ENCODE measurements at regions not wholly inside any gene's neighbourhood (a gene's known extent, or its start where the extent isn't known, plus 50 kb on each side); places are given as distances from the start of the nearest gene placed in this dataset.

DNA sequence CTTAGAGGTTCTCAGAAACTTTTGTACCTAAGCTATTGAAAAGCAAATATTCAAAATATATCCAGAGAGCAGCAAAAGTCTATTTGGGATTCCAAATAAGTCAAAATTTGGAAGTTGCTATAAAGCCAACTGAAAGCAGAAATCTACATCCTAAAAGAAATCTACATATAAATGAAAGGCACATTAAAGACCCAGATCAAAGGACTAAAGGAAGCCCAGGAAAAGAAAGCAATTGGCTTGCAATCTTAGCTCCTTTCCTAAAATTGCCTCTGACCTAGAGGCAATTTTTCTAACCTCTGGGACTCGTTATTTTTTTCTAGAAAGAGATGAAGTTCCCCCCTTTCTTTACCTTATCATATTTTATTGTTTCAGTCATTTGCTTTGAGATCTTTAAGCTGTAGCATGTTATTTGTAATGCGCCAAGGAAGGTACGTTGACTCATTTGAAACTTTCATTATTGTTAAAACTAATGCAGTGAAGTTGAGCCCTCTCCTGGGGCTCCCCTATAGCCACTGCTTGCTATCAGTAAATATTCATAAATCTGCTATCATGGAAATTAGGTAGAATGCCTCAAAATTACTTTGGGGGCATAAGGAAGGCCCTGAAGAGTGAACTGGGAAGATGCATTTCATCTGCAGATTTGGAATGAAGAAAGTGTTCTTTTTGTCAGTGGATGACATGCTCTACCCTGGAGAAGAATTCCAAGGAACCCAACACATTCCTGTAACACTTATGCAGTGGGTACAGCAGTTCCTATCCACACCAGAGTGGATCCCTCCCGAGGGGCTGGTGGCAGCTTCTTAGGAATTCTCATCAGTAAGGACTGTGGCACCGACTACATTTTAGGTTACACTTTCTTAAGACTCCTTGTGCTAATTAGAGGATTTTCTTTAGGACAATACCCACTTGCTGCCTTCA, 177.8 kb upstream of the IGFBP7 start:
- no peak for DNase-seq

DNA sequence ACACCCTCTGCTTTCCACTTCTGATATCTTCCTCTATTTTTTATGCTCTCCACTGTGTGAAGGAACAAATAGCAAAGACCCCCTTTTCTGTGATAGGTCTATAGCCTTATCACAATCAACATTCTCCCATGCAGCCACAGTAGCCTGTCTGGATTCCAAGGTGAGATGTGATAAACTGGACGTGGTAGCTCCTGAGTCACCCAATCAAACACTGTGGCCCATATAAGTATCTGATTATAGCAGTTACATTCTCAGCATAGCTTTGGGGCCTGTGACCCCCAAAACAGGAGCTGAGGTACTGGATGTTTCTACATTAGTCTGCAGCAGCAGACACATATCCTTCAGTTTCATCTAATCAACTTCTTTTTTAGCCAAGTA, 172.7 kb upstream of the IGFBP7 start:
- DNase-seq = no peak

DNA sequence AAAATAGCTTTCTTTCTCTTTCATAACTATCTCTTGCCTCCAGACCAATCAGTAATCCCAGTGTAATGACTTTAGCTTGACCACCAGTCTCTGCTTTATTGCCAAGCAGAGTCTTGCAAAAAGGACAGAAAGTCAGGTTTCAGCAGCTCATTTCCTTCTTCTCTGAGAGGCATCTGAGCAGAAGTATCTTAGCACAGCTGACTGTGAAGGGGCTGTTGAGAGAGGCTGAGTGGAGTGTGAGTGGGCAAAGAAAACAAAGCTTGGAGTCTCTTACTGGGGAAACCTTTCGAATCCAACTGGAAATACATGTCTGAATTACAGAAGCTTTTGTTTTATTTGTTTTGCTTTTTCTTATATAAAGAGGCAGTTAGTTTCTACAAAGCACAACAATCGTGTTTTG, 170.3 kb upstream of the IGFBP7 start:
- DNase-seq = no peak

DNA sequence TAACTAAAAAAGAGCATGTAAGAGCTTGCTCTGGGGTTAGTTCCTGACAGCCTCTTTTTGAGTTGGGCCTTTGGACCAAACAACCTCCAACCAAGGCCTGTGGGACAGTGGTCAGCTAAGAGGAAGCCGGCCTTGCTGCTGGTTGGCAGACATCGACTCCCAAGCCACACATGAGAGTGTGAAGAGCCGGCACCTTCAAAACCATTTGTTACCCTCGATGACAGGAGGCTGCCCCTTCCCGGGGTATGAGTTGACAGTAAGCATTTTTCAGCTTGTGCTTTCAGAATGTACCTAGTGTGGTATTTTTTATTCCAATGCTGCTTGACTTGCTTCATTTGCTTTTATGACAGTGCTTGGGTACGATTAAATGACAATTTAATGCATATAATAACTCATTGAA, 168.6 kb upstream of the IGFBP7 start:
- DNase-seq = no peak

DNA sequence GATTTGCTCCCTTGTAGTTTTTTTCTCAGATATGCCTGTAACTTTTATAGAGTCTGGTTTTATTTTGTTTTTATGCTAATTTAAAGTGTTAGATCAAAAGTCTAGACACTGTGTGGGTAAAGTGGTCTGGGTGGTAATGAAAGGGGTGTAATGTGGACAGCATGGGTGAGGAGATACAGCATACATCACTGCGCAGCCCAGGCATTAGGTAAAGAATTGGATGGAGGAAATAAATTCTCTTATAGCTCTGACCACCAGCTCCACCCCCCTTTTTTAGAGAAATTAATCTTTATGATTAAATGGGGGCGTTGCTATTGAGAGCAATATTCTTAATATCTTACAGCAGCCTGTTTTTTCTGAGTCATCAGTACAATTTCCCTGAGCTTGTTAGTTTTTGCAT, 163.9 kb upstream of the IGFBP7 start:
- no peak for DNase-seq

DNA sequence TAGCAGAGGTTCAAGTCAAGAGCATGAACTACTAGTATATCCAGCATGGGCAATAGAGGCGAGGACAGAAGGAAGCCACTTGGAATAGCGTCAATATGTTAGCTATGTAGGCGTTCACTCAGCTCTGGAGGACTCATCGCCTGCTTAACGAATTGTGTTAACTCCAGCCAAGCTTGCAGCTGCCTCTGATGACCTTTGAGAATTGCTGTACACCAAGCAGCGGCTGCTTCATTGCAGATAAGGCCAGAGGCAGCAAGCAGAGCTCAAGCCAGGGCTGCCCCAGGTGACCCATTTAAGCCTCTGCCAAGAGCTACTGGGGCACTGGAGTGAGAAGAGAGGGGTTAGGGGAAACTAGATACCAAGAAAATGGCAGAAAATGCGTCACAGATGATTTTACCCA, 160.2 kb upstream of the IGFBP7 start:
- DNase-seq = no peak

DNA sequence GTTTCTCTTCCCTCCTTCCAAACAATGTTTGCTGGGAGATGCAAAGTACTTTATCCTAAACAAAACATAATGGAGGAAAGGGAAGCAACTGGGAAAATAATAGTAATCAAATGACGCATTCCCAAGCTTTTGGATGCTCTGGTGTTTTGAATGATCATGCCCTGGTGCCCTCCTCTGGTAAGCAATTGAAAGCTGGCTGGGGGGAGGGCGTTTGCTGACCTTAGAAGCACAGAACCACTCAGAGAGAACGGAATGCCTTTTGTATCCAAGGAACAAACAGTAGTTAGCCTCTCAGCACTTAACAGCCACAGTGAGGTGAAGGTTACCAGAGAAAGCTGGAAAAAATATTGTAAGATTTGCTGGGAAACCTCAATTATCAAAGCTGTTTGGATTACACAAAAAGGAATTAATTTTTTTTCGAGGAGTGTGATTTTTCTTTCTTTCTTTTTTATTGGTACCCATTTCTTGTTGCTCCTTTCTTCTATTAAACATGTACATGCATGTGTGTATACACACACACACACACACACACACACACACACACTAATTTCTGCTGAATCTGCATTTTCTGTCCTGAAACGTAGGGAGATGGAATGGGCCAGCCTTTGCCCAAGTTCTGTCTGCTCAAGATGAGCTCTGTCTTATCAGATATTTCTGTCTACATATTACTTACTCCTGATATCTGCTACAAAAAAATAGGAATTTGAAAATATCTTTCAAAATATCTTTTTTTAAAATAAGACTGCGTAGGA, 155.8 kb upstream of the IGFBP7 start:
- no peak for DNase-seq

DNA sequence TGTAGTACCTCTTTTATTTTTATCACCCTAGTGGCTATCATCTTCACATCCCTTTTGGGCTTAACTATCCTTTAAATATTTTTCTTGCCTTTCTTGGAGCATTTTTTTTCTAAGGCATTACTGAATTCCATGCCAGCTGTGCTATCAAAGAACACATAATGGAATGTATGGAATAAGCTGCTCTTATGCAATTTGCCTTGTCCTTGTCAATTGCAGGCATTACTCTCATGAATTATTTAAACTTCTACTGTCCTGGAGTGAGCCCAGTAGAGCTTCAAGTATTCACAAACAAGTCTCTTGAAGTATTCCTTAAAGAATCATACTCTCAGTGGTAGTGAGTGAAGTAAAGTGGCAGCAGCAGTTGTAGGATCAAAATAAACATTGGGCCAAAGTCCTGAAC, 144.6 kb upstream of the IGFBP7 start:
- no peak for DNase-seq

DNA sequence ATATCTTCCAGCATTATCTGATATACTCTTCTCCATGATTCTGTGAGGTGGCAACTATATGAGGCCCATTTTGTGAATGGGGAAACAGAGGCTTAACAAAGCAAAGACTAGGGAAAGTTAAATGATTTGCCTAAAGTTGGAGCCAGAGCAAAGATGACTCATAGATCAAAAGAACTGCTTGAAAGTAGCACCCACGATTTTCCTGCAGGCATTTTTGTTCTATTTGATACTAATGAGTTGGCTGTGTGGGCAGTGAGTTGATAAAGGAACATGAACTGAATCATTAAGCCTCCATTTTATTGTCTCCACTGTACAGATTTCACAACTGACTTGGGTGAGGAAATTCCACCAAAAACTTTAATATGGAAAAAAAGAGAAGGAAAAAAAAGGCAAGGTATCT, 138.9 kb upstream of the IGFBP7 start:
- DNase-seq = no peak

DNA sequence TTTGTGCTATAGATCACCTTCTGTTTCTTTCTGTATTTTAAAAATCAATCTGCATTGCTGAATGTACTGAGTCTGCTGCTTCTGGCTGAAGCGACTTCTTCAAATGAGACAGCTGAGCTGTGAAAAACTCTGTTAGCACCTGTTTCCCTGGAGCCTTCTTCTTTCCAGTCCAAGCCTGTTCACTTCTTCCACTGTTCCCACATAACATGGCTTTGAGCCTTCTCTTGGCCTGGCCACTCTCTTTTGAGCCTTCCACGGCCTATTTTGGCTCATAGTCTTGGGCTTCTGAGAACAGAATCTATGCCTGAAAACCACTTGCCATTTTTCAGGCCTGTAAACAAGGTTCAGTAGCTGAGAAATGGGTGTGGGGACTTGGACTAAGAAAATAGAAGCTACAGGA, 132.9 kb upstream of the IGFBP7 start:
- no peak for DNase-seq

DNA sequence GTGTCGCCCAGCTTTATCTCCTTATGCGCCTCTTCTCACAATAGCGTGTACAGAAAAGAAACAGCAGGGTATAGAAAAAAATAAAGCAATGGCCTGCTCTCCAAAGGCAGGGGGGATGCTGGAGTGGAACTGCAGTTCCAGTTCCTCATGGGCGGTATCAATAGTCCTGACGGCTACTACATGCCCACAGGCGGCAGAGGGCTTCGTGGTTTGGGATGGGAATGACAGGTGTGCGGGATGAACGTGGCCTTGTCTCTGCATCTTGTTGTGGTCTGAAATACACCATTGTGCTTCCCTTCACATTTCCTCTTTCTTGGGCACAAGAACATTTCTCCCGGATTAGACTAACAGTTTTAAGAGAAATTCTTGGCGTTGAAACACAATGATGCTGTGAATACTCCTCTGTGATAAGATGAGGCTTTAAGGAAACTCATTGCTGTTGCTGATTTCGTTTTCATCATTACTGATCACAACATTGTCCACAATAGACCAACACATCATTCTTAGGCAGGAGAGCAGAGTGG, 124.1 kb upstream of the IGFBP7 start:
- DNase-seq = no peak

DNA sequence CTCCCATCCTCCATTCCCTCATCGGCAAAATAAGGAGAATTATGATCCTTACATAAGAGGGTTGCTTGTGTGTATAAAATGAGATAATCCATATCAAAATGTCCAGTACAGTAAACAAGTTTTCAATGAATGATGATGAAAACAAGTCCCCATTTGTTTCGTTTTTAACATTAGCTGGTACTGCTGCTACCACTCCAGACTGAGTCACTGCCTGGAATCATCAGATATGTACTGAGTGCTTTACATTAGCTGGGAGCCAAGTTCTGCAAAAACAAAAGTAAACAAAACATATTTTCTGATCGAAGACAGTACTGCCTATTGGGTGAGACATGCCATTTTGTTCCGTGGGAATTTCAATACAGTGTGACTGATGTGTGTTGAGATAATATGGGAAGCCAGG, 123.2 kb upstream of the IGFBP7 start:
- no peak for DNase-seq

DNA sequence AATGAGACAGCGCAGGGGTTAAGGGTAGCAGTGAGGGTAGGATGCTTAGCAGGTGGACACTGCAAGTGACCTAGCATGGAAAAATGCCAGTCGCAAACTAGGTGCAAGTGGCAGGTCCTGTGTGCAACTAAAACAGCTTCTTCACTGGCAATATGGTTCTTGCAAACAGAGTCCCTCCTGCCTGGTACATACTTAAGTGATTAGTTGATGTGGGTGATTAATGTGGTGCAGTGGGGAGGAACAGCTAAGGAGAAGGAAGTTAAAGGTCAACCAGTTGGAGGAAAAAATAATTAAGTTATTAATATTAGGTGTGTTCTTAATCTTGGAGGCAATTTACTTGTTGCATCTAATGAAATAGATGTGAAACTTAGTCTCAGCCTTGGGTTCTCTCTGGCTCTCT, 121.6 kb upstream of the IGFBP7 start:
- DNase-seq = no peak

DNA sequence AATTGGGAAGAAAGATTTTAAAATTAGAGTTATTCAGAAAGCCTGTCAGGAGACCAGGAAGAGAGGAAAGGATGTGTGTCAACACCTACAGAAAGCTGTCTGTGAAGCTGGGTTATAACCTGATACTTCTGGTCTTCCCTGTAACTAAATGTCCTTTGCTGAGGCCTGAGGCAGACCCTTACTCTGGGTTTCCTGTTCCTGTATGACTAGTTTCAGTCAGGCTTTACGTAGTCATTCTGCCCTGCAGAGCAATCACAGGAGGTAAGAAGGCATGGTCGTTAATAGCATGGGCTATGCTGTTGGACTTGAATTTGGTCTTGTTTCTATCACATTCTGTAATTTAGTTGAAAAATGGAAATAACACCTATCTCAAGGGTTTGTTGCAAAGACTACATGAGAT, 110.5 kb upstream of the IGFBP7 start:
- DNase-seq = no peak

DNA sequence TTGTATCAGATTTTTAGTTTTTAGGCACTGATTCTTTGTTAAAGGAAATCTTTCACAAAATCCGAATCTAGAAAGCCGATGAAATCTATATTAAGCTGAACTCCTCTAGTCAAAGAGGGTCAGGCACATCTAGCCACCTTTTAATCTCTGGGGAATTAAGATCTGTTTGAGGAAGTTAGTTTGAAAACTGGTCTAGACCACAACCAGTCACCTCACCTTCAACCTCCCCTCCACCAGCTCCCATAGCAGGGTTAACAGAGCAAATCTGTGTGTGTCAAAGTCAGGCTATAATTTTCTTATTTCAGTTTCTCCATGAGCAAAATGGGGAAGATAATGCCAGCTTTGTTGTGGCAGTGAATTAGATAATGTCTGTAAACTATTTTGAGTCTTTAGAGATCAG, 110.0 kb upstream of the IGFBP7 start:
- no peak for DNase-seq

DNA sequence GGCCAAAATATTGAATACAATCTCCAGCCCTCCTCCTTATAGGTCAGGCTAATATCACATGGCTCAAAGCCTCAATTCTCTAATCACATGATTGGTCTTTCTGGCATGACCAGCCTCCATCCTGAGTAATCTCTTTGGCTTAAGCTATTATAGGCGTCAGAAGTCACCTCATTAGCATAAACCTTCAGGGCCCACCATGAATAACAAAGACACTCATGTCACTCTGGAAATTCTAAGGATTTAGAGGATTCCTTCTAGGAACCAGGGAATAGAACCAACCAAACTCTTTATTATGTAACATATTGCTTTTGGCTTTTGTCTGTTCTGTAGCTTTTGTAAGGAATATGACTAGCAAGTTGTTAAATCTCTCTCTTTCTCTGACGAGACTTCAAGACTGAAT, 109.2 kb upstream of the IGFBP7 start:
- no peak for DNase-seq

DNA sequence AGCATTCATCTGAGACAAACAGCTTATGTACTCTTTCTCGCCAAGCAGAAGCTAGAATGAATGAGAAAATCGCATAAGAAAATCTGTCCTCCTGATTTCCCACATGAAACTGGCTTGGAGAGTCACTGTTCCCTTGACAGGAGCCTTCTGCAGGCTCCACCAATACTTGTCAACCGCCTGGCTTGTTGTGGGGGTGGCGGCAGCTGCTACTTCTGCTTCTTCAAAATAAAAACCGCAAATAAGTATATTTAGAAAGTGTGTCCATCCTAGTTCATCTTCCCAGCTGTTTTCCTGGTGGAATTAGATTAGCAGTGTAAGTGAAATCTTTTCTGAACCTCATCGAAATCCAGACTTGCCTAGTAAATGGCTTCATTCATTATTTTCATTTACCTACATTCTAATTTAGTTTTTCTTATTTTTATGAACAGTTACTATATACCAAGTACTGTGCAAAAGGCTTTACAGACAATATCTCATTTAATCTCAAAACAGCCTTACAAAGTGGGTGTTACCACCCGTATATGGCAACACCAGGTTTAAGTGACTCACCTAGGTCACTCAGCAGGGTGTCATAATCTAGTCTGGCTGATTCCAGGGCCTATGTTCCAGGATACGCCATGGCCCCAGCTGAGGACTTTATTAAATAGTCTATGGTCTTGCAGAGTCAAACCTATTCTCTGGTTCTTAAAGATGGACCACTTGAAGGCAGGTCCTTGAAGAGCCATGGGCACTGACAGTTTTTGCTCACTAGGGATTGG, 104.6 kb upstream of the IGFBP7 start:
- no peak for DNase-seq

DNA sequence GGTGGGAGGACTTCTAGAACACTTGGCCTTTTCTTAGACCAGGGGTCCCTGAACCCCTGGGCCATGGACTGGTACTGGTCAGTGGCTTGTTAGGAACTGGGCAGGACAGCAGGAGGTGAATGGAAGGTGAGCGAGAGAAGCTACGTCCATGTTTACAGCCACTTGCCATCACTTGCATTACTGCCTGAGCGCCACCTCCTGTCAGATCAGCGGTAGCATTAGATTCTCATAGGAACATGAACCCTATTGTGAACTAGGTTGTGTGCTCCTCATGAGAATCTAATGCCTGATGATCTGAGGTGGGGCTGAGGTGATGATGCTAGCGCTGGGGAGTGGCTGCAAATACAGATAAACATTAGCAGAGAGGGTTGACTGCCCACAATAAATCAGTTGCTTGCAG, 100.9 kb upstream of the IGFBP7 start:
- no peak for DNase-seq

DNA sequence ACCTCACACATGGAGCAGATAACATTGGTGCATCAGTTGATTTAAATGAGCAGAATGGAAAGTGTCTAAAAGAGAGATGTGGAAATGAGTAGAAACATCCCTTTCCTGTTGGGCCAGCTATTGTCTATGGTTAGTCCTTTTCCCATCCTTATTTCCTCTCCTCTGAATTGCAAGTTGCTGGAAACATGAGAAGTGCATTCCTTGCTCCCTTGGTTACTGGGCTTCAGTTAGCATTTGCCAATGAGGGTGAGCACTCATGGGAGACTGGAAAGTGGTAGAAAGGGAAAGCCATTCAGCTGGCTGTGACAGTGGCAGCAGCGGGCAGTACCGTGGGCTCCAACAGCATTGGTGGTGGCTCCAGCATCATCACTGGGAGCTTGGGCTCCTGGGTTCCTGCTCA, 96.0 kb upstream of the IGFBP7 start:
- DNase-seq = no peak

DNA sequence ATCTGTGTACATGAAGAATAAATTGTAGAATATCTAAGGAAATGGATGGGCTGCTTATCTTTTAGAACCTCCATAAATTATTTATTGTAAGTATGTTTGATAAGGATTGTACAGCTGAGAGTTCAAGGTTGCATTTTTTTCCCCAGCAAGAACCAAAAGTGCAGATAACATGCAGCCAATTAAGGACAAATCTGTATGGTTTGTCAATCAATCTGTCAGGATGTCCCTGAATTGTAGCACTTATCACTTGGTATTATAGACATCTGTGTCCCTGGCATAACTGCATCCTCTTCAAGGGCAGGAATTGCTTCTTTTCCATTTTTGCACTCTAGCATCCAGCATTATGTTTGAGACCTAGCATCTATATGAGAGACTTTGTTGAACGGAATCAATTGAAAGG, 95.4 kb upstream of the IGFBP7 start:
- DNase-seq = no peak

DNA sequence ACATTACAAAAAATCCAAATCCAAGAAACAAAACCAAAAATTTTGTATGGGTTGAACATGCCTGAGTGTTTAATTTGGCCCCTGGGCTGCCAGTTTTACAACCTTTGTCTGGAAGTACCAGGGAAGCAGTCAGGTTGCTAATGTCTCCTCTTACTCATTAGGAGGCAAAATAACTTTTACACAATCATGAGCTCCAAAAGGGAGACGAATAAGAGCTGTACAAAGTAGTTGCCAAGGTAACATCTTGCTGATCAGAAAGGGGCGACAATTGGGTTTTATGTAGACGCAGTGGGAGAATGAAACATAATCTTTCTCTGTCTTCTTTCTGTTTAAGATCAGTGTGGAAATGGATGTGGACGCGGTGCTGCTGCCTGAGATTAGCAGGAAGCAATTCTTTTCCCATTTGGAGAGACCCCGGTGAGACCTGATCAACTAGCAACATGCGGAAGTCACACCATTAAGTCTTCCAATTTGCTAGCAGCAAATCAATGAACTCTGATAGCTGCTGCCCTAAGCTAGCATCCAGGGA, 90.7 kb upstream of the IGFBP7 start:
- no peak for DNase-seq

DNA sequence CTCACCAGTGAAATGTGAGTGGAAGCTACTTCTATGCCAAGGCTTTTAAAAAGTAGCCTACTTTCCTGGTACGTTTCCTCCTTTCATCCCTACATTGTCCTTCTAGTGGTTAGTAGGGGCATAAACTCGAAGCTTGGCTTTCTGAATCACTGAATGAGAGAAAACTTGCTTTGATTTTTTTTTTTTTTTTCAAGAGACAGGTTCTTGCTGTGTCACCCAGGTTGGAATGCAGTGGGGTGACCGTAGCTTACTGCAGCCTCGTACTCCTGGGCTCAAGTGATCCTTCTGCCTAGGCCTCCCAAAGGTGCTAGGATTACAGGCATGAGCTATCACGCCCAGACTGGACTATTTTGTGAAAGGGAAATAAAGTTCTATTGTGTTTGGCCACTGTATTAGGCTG, 89.1 kb upstream of the IGFBP7 start:
- no peak for DNase-seq

DNA sequence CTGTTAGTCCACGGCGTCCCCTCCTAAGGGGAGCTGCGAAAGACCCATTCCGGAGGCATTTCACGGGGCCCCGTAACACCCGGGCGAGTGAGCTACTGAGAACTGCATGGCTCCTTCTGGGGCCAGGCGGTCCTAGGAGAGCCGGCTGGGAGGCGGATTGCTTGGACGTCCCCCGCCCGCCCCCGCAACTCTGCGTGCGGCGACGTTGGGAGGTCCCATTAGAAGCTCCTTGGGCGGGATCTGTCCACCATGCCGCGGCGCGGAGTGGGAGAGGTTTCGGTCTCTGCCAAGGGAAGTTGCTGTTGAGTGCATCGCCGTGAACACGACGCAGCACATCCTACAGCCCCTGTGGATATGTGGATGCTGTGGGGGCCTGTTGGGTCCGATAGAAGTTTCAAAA, 85.4 kb upstream of the IGFBP7 start:
- DNase-seq = no peak
